A673 (cell line): ENCODE measurements at regions not wholly inside any gene's neighbourhood (a gene's known extent, or its start where the extent isn't known, plus 50 kb on each side); places are given as distances from the start of the nearest gene placed in this dataset.

Experiments used
- BruUV-seq: library from RNA; stranded (reverse); fragments of 400-500 nt; replicated peaks from 2 replicates; lab custom pipeline; 2021; lab: Mats Ljungman, UMichigan
- CTCF ChIA-PET: fragments of 300-600 bp; sonication (Branson Sonifier 250); formaldehyde crosslinking; loops from one replicate; lab custom pipeline; 2022; ENCODE audit warnings: antibody characterized with exemption; lab: Charles Lee
- POLR2A ChIA-PET: fragments of 300-600 bp; sonication (Branson Sonifier 250); formaldehyde crosslinking; loops from one replicate; lab custom pipeline; 2022; ENCODE audit warnings: antibody characterized with exemption; ENCODE audit not compliant: low non-redundant PET; lab: Charles Lee
- DNase-seq: peaks from one replicate; pipeline ENCODE4 v3.0.0-alpha.2; 2015; ENCODE audit warnings: low spot score
- H3K27ac ChIP-seq: fragments of 200-600 bp; sonication (generic); 2 replicates; pipeline ENCODE4 v1.5.1; 2016; ENCODE audit warnings: mixed run types, low read depth, mild to moderate bottlenecking, mixed read lengths, antibody characterized with exemption, low read length; ENCODE audit not compliant: poor library complexity, severe bottlenecking
- H3K27me3 ChIP-seq: fragments of 200-600 bp; sonication (generic); replicated peaks from 2 replicates; pipeline ENCODE4 v1.6.1; 2017; ENCODE audit warnings: mixed run types, low read depth, mild to moderate bottlenecking, mixed read lengths, antibody characterized with exemption, low read length; ENCODE audit not compliant: insufficient read depth, poor library complexity
- H3K36me3 ChIP-seq: fragments of 200-600 bp; sonication (generic); 2 replicates; pipeline ENCODE4 v1.6.1; 2016; ENCODE audit warnings: mixed run types, mild to moderate bottlenecking, mixed read lengths, antibody characterized with exemption, low read length; ENCODE audit not compliant: insufficient read depth, poor library complexity, severe bottlenecking
- H3K4me1 ChIP-seq: fragments of 200-600 bp; sonication (generic); 2 replicates; pipeline ENCODE4 v1.6.1; 2017; ENCODE audit warnings: mixed run types, mild to moderate bottlenecking, mixed read lengths, antibody characterized with exemption, low read length; ENCODE audit not compliant: insufficient read depth, poor library complexity, severe bottlenecking
- H3K4me3 ChIP-seq: fragments of 200-600 bp; sonication (generic); 2 replicates; pipeline ENCODE4 v1.5.1; 2016; ENCODE audit warnings: low read depth, mixed run types, mild to moderate bottlenecking, mixed read lengths, low read length; ENCODE audit not compliant: poor library complexity, severe bottlenecking
- H3K9me3 ChIP-seq: fragments of 200-600 bp; sonication (generic); 2 replicates; pipeline ENCODE4 v1.6.1; 2016; ENCODE audit warnings: mixed run types, low read depth, mild to moderate bottlenecking, mixed read lengths, antibody characterized with exemption, low read length; ENCODE audit not compliant: poor library complexity, severe bottlenecking
- CTCF ChIP-seq: fragments of 300-800, 200-600 bp; sonication (generic); conservative IDR thresholded peaks from 2 replicates; pipeline ENCODE4 v1.5.1; 2017; ENCODE audit warnings: low read depth, mild to moderate bottlenecking, antibody characterized with exemption, low read length, moderate library complexity, mixed read lengths
- EZH2 ChIP-seq: fragments of 200-600 bp; sonication (generic); IDR thresholded peaks from 2 replicates; pipeline ENCODE4 v1.6.1; 2017; ENCODE audit warnings: borderline replicate concordance, low read depth, mild to moderate bottlenecking, mixed read lengths, antibody characterized with exemption, low read length; ENCODE audit not compliant: poor library complexity, severe bottlenecking
- intact Hi-C: fragments of 100-400 bp; cut with micrococcal nuclease; formaldehyde crosslinking; loops from one replicate; pipeline ENCODE4 v1.10.0; 2022; ENCODE audit not compliant: unreplicated experiment

GRCh38 chr15:59866642-59867041 is 137.5 kb upstream of the FOXB1 start:
- TF ChIP-seq CTCF (no peak), EZH2 (no peak)
- intact Hi-C loops: no loop called here
- Histone ChIP-seq H3K4me1 (no peaks in the 10 kb centered on the region), H3K9me3 (no peaks in the 10 kb centered on the region), H3K27me3 (peaks cover 42% of the 10 kb centered on the region), H3K4me3 (no peak overlapping the region), H3K36me3 (no peaks in the 10 kb centered on the region), H3K27ac (no peak overlapping the region)
- POLR2A ChIA-PET: no interaction called here
- CTCF ChIA-PET: no interaction called here
- BruUV-seq: no TSS peak
- peak; percentile 21 for DNase-seq

DNA sequence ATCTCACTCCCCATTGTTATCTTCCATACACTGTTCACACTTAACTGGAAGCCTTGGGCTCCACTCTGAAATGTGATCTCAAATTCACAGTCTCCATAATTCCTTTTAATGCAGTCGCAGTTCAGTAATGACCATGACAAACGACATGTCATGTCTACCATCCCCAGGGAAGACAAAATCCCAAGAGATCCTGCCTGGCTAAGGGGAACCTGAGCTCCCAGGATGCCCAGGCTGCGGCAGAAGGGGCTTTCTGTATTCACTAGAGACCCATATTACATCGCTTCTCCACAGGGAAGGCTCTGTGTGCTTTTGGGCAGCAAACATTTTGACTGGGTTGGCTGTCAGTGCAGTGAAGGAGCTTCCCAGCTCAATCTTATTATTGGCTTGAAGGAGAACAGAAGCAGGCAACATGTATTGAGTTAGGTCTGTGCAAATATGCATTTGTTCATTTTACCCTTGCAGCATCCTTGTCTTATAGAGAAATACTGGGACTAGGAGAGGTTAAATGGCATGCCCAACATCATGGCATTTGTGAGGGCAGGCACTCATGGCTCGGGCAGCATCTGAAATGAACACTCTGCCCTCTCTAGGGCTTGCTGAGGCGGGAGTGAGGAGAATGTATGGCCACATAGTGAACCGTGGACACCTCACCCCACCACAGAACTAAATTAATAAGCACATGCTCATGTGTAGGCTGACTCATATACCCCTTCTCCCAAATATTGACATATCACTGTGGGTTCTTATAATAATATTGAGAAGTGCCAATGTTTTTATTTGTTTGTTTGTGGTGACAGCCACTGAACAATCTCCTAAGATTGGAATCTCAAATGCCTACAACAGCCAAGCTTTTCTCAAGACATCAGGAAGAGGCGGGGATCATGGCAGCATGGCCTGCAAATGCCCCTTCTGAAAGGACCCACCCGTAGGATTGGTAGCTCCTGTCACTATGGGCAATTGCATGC is 141.6 kb upstream of the FOXB1 start:
- Histone ChIP-seq H3K4me1 (no peaks in the 10 kb centered on the region), H3K36me3 (no peaks in the 10 kb centered on the region), H3K27me3 (peaks cover 23% of the 10 kb centered on the region), H3K9me3 (no peaks in the 10 kb centered on the region), H3K27ac (no peak overlapping the region), H3K4me3 (no peak overlapping the region)
- peak; percentile 14 for DNase-seq
- intact Hi-C loops: no loop called here
- CTCF ChIA-PET: no interaction called here
- POLR2A ChIA-PET: interaction anchor here (0.7 kb wide), 1 partner anchor 111 kb away, joined by 5 read pairs; no protein-coding TSS in a partner anchor
- TF ChIP-seq EZH2 (no peak), CTCF (no peak)
- no TSS peak for BruUV-seq

- H3K4me3 ChIP-seq: no peak overlapping the region
- H3K27me3 ChIP-seq: peaks cover 24% of the 10 kb centered on the region
- CTCF ChIA-PET: no interaction called here
- no peak for DNase-seq
- H3K9me3 ChIP-seq: no peaks in the 10 kb centered on the region
- intact Hi-C loops: no loop called here
- no TSS peak for BruUV-seq
- H3K36me3 ChIP-seq: no peaks in the 10 kb centered on the region
- POLR2A ChIA-PET: no interaction called here
- TF ChIP-seq CTCF (no peak), EZH2 (no peak)
- no peaks in the 10 kb centered on the region for H3K4me1 ChIP-seq
- H3K27ac ChIP-seq: no peak overlapping the region
These were observed 156.1 kb upstream of the FOXB1 start for GRCh38 chr15:59847968-59848367.
